Activated CD4-positive, alpha-beta T cell treated with anti-CD3 and anti-CD28 coated beads, Interleukin-2, amount 50 U/mL, for 48 hours (primary cell): ENCODE measurements at regions not wholly inside any gene's neighbourhood (a gene's known extent, or its start where the extent isn't known, plus 50 kb on each side); places are given as distances from the start of the nearest gene placed in this dataset.

Experiments
- DNase-seq, 2 experiments: peaks; one replicate each; pipeline ENCODE4 v3.0.0-alpha.2; 2020

- no peak for DNase-seq
These were observed 91.8 kb downstream of the DHCR7 start for GRCh38 chr11:71356280-71356876.

DNA sequence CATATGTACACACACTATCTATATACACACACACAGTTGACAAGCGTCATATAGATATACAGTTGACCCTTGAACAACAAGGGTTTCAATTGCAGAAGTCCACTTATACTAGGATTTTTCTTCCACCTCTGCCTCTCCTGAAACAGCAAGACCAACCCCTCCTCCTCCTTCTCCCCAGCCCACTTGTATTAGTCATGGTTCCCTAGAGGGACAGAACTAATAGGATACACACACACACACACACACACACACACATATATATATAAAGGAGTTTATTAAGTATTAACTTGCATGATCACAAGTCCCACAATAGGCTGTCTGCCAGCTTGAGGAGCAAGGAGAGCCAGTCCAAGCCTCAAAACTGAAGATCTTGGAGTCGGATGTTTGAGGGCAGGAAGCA is 92.9 kb downstream of the DHCR7 start:
- DNase-seq, result no peak

GRCh38 chr11:71354394-71355105 is 93.6 kb downstream of the DHCR7 start:
- DNase-seq, result no peak

DNA sequence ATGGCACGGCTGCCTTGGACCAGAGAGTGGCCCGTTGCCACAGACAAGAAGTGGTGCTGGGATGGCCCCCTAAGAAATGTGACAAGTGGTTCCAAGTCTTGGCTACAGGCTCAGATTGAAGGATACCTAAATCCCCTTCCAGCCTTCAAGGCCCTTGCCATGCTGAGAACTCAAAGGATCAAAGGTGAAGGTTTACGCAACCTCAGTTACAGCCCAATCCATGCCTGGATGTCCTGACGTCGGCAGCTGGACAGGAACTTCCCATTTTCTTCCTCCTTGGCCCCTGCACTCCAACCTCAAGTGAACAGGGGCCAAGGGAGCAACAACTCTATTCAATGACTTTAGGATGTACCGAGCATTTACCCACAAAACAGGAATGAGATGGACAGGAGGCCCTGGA is 95.4 kb downstream of the DHCR7 start:
- DNase-seq, result no peak

GRCh38 chr11:71352226-71352625 is 96.0 kb downstream of the DHCR7 start:
- DNase-seq, result no peak

GRCh38 chr11:71349627-71350026 is 97.2 kb upstream of the SHANK2 start:
- no peak for DNase-seq

GRCh38 chr11:71343828-71344400 is 91.5 kb upstream of the SHANK2 start:
- no peak for DNase-seq

- DNase-seq, result peak; percentile 9 to 19
These were observed 90.8 kb upstream of the SHANK2 start for GRCh38 chr11:71342951-71343827.

GRCh38 chr11:71342116-71342515 is 89.7 kb upstream of the SHANK2 start:
- DNase-seq, result no peak

DNA sequence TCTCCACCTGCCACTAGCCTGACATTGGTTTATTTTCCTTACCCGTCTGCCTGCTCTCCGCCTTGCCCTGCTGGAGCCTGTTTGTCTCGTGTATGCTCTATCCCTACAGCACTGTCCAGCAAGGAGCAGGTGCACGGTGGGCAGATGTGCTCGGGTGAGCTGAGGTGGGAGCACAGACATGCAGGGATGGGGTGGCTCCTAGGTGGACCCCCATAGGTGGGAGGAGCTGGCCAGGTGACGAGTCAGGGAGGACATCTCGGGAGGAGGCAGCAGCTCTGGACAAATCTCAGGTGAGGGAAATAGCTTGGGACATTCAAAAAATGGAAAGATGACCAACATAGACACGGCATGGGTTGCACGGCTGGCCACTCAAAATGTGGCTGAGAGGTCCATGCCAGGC is 89.2 kb upstream of the SHANK2 start:
- no peak for DNase-seq

DNA sequence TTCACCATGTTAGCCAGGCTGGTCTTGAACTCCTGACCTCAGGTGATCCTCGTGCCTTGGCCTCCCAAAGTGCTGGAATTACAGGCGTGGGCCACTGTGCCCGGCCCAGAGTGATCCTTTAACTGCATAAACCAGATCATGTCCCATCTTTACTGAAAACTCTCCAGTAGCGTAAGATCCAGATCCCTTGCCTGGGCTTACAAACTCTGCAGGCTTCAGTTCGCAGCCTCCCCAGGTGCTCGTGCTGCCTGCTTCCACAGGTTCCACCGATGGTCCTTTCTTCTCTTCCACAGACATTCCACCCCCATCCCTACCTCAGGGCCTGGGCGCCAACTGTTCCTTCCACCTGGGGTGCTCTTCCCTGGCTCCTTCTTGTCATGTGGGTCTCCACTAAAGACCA is 88.8 kb upstream of the SHANK2 start:
- DNase-seq, result no peak

DNA sequence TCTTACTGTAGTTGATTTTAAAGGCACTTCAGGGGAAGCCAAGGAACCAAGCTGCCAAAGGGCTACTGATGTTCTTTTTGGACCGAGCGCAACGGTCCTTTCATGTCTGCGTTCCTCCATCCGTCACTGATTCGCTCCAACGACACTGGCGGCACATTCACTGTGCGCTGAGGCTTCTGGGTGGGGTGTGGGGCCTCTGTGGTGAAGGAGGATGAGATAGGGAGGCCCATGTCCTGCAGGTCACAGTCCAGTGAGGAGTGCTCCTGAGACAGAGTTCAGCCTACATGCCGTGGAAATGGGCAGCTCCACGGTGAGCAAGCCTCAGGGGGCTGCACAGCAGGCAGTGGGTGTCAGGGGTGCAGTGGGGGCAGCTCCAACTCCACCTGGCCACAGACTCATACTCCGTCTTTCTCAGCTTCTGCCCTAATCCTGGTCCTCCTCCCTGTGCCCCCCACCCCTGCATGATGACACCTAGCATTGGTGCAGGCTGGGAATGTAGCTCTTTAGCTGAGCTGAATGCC is 87.8 kb upstream of the SHANK2 start:
- no peak for DNase-seq

GRCh38 chr11:71339396-71339881 is 87.1 kb upstream of the SHANK2 start:
- DNase-seq, result no peak

DNA sequence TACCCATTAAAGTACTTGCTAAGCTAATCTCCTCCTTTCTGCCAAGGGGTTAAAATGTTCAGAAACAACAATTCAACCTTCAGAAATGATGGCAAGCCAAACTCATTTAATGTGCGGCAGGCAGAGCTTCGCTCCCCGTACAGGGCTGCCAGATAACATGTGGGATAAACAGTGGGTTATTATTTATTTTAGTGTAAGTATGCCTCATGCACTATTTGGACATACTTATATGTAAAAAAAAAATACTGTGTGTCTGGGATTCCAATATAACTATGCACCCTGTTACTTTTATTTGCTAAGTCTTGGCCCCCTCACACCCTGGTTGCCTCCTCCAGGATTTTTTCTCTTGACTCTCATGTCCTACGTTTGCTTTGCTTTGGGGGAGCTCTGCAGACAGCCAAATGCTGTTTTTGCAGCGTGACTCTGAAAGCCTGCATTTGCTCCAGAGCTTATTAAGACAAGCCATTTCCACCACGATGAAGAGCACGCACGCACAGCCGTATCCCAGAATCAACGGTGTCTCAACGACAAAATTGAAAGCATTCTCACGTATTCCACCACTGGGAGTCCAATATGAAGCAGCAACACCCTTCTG is 86.5 kb upstream of the SHANK2 start:
- DNase-seq, result no peak

GRCh38 chr11:71336996-71337754 is 84.8 kb upstream of the SHANK2 start:
- no peak for DNase-seq

GRCh38 chr11:71336176-71336995 is 84.0 kb upstream of the SHANK2 start:
- DNase-seq, result no peak

DNA sequence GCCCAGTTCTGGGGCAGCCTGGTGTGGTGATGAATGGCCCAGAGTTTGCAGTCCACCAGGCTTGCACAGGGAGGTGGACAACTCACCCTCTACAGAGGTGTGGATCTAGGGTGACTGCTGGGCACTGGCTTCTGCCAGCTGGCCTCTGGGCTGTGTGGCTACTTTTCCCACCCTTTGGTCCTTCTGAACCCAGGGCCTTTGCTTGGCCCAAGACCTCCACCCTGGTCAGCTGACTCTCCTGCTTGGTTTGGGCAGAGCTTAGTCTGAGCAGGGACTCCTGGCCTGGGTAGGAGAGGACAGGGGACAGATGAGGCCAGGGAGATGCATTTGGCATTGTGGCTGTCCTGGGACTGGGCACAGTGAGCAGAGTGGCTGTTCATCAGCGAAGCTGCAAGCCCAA is 83.0 kb upstream of the SHANK2 start:
- DNase-seq, result no peak

GRCh38 chr11:71334191-71334590 is 81.8 kb upstream of the SHANK2 start:
- DNase-seq, result no peak

DNA sequence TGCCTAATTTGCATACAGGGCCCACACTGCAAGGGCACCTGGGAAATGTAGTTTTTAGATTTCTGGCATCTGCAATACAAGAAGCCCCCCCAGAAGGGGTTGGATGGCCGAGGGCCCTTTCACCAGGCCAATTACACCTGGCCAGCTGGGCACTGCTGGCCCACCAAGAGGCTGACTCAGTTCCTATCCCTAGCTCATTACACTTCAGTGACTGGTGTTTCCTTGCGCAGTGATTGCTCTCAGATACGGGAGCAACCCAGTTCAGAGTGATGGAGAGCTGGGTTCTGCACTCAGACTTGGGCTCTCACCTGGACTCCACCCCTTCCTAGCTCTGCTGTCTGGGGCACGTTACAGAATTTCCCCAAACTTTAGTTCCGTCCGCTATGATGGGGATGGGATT is 81.1 kb upstream of the SHANK2 start:
- no peak for DNase-seq

GRCh38 chr11:71332447-71332846 is 80.1 kb upstream of the SHANK2 start:
- no peak for DNase-seq

DNA sequence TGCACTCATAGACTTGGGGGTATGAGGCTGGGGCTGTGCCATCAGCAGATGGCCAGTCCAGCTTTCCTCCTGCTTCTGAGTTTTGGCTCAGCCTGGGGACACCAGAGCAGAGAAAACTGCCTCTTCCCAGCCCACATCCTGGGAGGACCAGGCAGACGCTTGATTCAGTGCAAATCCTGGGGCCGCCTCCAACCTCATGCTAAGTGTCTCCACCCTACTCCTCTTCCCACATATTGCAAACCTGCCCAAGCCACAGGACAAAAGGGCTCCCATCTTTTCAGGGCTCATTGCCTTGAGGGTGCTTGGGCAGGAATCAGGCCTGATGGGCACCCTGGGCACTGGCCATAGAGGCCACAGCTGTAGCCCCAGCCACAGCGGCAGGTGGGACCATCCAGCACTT is 79.7 kb upstream of the SHANK2 start:
- DNase-seq, result no peak
